Stimulated activated CD4-positive, alpha-beta T cell treated with anti-CD3 and anti-CD28 coated beads, Interleukin-1b, Interleukin-23, amount 100 ng/mL, for 4 hours (primary cell): ENCODE measurements at regions not wholly inside any gene's neighbourhood (a gene's known extent, or its start where the extent isn't known, plus 50 kb on each side); places are given as distances from the start of the nearest gene placed in this dataset.
"Not testable (repeated sequence)": the region's sequence is repeated elsewhere in the genome, so short reads cannot be mapped to it uniquely, and the experiment has no call there.

Experiments used
- DNase-seq, 2 donors: peaks; one replicate each; pipeline ENCODE4 v3.0.0-alpha.2; 2020; ENCODE audit warnings: low read depth in 2 of 2

GRCh38 chr3:177777699-177778098 lies 580.4 kb upstream of the TBL1XR1 start:
- peak; percentile 20 to 24 for DNase-seq

- no peak for DNase-seq
These were observed 581.4 kb upstream of the TBL1XR1 start for GRCh38 chr3:177778633-177779032.

- no peak for DNase-seq
These were observed 584.4 kb upstream of the TBL1XR1 start for GRCh38 chr3:177781686-177782161.

GRCh38 chr3:177783338-177783737 lies 586.1 kb upstream of the TBL1XR1 start:
- no peak for DNase-seq

GRCh38 chr3:177783767-177784166 lies 586.5 kb upstream of the TBL1XR1 start:
- DNase-seq = no peak

- DNase-seq = no peak
These were observed 590.2 kb upstream of the TBL1XR1 start for GRCh38 chr3:177787279-177788041.

- no peak for DNase-seq
These were observed 592.2 kb upstream of the TBL1XR1 start for GRCh38 chr3:177789500-177789899.

- DNase-seq = no peak
These were observed 595.2 kb upstream of the TBL1XR1 start for GRCh38 chr3:177792311-177793030.

- no peak for DNase-seq
These were observed 596.2 kb upstream of the TBL1XR1 start for GRCh38 chr3:177793451-177793850.

GRCh38 chr3:177795216-177795615 lies 597.9 kb upstream of the TBL1XR1 start:
- no peak for DNase-seq

GRCh38 chr3:177795859-177796258 lies 598.6 kb upstream of the TBL1XR1 start:
- DNase-seq = no peak

GRCh38 chr3:177800147-177800546 lies 602.9 kb upstream of the TBL1XR1 start:
- not testable (repeated sequence) for DNase-seq

- no peak for DNase-seq
These were observed 603.3 kb upstream of the TBL1XR1 start for GRCh38 chr3:177800561-177800960.

- DNase-seq = no peak
These were observed 605.0 kb upstream of the TBL1XR1 start for GRCh38 chr3:177802151-177802900.

- no peak for DNase-seq
These were observed 606.2 kb upstream of the TBL1XR1 start for GRCh38 chr3:177803500-177803899.

GRCh38 chr3:177804032-177804431 lies 606.8 kb upstream of the TBL1XR1 start:
- DNase-seq = no peak

- no peak for DNase-seq
These were observed 607.4 kb upstream of the TBL1XR1 start for GRCh38 chr3:177804646-177805045.

- DNase-seq = no peak
These were observed 610.0 kb upstream of the TBL1XR1 start for GRCh38 chr3:177807150-177807875.

- not testable (repeated sequence) for DNase-seq
These were observed 611.7 kb upstream of the TBL1XR1 start for GRCh38 chr3:177808928-177809478.

GRCh38 chr3:177810162-177810623 lies 612.9 kb upstream of the TBL1XR1 start:
- DNase-seq = no peak

- DNase-seq = no peak
These were observed 613.8 kb upstream of the TBL1XR1 start for GRCh38 chr3:177811112-177811511.
